Activated CD4-positive, alpha-beta memory T cell treated with anti-CD3 and anti-CD28 coated beads for 36 hours (primary cell): ENCODE measurements at regions not wholly inside any gene's neighbourhood (a gene's known extent, or its start where the extent isn't known, plus 50 kb on each side); places are given as distances from the start of the nearest gene placed in this dataset.

Experiments
- CTCF ChIA-PET: fragments of 350-600 bp; sonication (Branson Sonifier 250); formaldehyde crosslinking; loops from one replicate; lab custom pipeline; 2021; ENCODE audit warnings: antibody characterized with exemption, inconsistent platforms; lab: Charles Lee
- POLR2A ChIA-PET: fragments of 350-600 bp; sonication (Branson Sonifier 250); formaldehyde crosslinking; loops from one replicate; lab custom pipeline; 2021; ENCODE audit warnings: antibody characterized with exemption; lab: Charles Lee
- DNase-seq: peaks from one replicate; pipeline ENCODE4 v3.0.0-alpha.2; 2020
- H3K27ac Mint-ChIP-seq: one replicate; pipeline ENCODE4 v1.8.0; 2021; ENCODE audit warnings: mixed read lengths
- H3K27me3 Mint-ChIP-seq: one replicate; pipeline ENCODE4 v1.8.0; 2021; ENCODE audit warnings: mixed read lengths
- H3K36me3 Mint-ChIP-seq: one replicate; pipeline ENCODE4 v1.8.0; 2021; ENCODE audit warnings: mixed read lengths
- H3K4me1 Mint-ChIP-seq: one replicate; pipeline ENCODE4 v1.8.0; 2021; ENCODE audit warnings: low read depth, mixed read lengths
- H3K4me3 Mint-ChIP-seq: one replicate; pipeline ENCODE4 v1.8.0; 2021; ENCODE audit warnings: mild to moderate bottlenecking, mixed read lengths
- H3K9me3 Mint-ChIP-seq: one replicate; pipeline ENCODE4 v1.8.0; 2021; ENCODE audit warnings: mixed read lengths
- intact Hi-C: fragments of 100-400 bp; cut with micrococcal nuclease; formaldehyde crosslinking; loops from one replicate; pipeline ENCODE4 v1.15.1; 2023

GRCh38 chr4:77220828-77221613 lies 64.0 kb downstream of the CCNG2 start:
- Mint-ChIP-seq H3K27me3 (peaks cover 2% of the 10 kb centered on the region), H3K4me3 (no peak overlapping the region), H3K36me3 (no peaks in the 10 kb centered on the region), H3K4me1 (no peaks in the 10 kb centered on the region), H3K9me3 (no peaks in the 10 kb centered on the region), H3K27ac (no peak overlapping the region)
- ChIA-PET POLR2A (no interaction called here), CTCF (interaction anchor here (1.5 kb wide), 1 partner anchor 126 kb away, joined by 5 read pairs; no protein-coding TSS in a partner anchor)
- DNase-seq = no peak
- intact Hi-C loops = no loop called here

- ChIA-PET POLR2A (no interaction called here), CTCF (interaction anchor here (1.1 kb wide), 2 partner anchors 19 to 22 kb away, joined by 3 read pairs; no protein-coding TSS in a partner anchor)
- no peaks in the 10 kb centered on the region for H3K36me3 Mint-ChIP-seq
- intact Hi-C loops = no loop called here
- peaks cover 6% of the 10 kb centered on the region for H3K9me3 Mint-ChIP-seq
- no peak for DNase-seq
- no peak overlapping the region for H3K4me3 Mint-ChIP-seq
- no peak overlapping the region for H3K27ac Mint-ChIP-seq
- peaks cover 2% of the 10 kb centered on the region for H3K27me3 Mint-ChIP-seq
- no peaks in the 10 kb centered on the region for H3K4me1 Mint-ChIP-seq
These were observed 68.0 kb downstream of the CCNG2 start for GRCh38 chr4:77225022-77225421.

- no peaks in the 10 kb centered on the region for H3K4me1 Mint-ChIP-seq
- peaks cover 6% of the 10 kb centered on the region for H3K9me3 Mint-ChIP-seq
- intact Hi-C loops = no loop called here
- no peak for DNase-seq
- no peaks in the 10 kb centered on the region for H3K36me3 Mint-ChIP-seq
- no peak overlapping the region for H3K4me3 Mint-ChIP-seq
- ChIA-PET CTCF (interaction anchor here (0.9 to 1.2 kb wide), 4 partner anchors 9 to 24 kb away, joined by 3 read pairs; no protein-coding TSS in a partner anchor), POLR2A (no interaction called here)
- no peak overlapping the region for H3K27ac Mint-ChIP-seq
- peaks cover 2% of the 10 kb centered on the region for H3K27me3 Mint-ChIP-seq
These were observed 70.1 kb downstream of the CCNG2 start for GRCh38 chr4:77226939-77227705.

- intact Hi-C loops = no loop called here
- Mint-ChIP-seq H3K4me1 (no peaks in the 10 kb centered on the region), H3K4me3 (no peak overlapping the region), H3K27me3 (no peaks in the 10 kb centered on the region), H3K27ac (no peak overlapping the region), H3K36me3 (no peaks in the 10 kb centered on the region), H3K9me3 (peaks cover 6% of the 10 kb centered on the region)
- DNase-seq = no peak
- POLR2A ChIA-PET = no interaction called here
- CTCF ChIA-PET = no interaction called here
These were observed 72.4 kb downstream of the CCNG2 start for GRCh38 chr4:77229433-77229832.

GRCh38 chr4:77232653-77233052 lies 75.6 kb downstream of the CCNG2 start:
- Mint-ChIP-seq H3K27me3 (peaks cover 8% of the 10 kb centered on the region), H3K27ac (no peak overlapping the region), H3K36me3 (no peaks in the 10 kb centered on the region), H3K4me1 (no peaks in the 10 kb centered on the region), H3K4me3 (no peak overlapping the region), H3K9me3 (no peaks in the 10 kb centered on the region)
- intact Hi-C loops = no loop called here
- ChIA-PET POLR2A (no interaction called here), CTCF (interaction anchor here (0.6 to 2.3 kb wide), 2 partner anchors 29 to 122 kb away, joined by 3 to 7 read pairs; no protein-coding TSS in a partner anchor)
- no peak for DNase-seq

- Mint-ChIP-seq H3K36me3 (no peaks in the 10 kb centered on the region), H3K27ac (no peak overlapping the region), H3K27me3 (peaks cover 11% of the 10 kb centered on the region), H3K4me1 (no peaks in the 10 kb centered on the region), H3K9me3 (no peaks in the 10 kb centered on the region), H3K4me3 (no peak overlapping the region)
- intact Hi-C loops = no loop called here
- POLR2A ChIA-PET = no interaction called here
- CTCF ChIA-PET = no interaction called here
- DNase-seq = no peak
These were observed 78.4 kb downstream of the CCNG2 start for GRCh38 chr4:77235289-77235854.

GRCh38 chr4:77236806-77237205 lies 79.8 kb downstream of the CCNG2 start:
- POLR2A ChIA-PET = no interaction called here
- DNase-seq = no peak
- H3K27me3 Mint-ChIP-seq = peaks cover 15% of the 10 kb centered on the region
- H3K4me3 Mint-ChIP-seq = no peak overlapping the region
- intact Hi-C loops = no loop called here
- H3K9me3 Mint-ChIP-seq = no peaks in the 10 kb centered on the region
- CTCF ChIA-PET = interaction anchor here (1.1 kb wide), 1 partner anchor 10 kb away, joined by 3 read pairs; no protein-coding TSS in a partner anchor
- no peaks in the 10 kb centered on the region for H3K36me3 Mint-ChIP-seq
- H3K27ac Mint-ChIP-seq = no peak overlapping the region
- no peaks in the 10 kb centered on the region for H3K4me1 Mint-ChIP-seq

- ChIA-PET CTCF (interaction anchor here (0.5 to 4.0 kb wide), 16 partner anchors 10 to 1444 kb away, joined by 3 to 36 read pairs (median 4); no protein-coding TSS in a partner anchor), POLR2A (no interaction called here)
- no peaks in the 10 kb centered on the region for H3K36me3 Mint-ChIP-seq
- no peaks in the 10 kb centered on the region for H3K9me3 Mint-ChIP-seq
- peak; percentile 77 for DNase-seq
- no peaks in the 10 kb centered on the region for H3K4me1 Mint-ChIP-seq
- intact Hi-C loops = loop anchor here (1.0 to 10.0 kb wide), 4 partner anchors 69 to 374 kb away; no protein-coding TSS in a partner anchor
- no peak overlapping the region for H3K4me3 Mint-ChIP-seq
- peaks cover 15% of the 10 kb centered on the region for H3K27me3 Mint-ChIP-seq
- H3K27ac Mint-ChIP-seq = no peak overlapping the region
These were observed 83.6 kb downstream of the CCNG2 start for GRCh38 chr4:77240469-77241066.

- H3K27ac Mint-ChIP-seq = no peak overlapping the region
- intact Hi-C loops = loop anchor here (10.0 kb wide), 1 partner anchor 366 kb away; no protein-coding TSS in a partner anchor
- CTCF ChIA-PET = no interaction called here
These were observed 91.8 kb downstream of the CCNG2 start for GRCh38 chr4:77248805-77249204.

GRCh38 chr4:77251751-77252150 lies 94.7 kb downstream of the CCNG2 start:
- Mint-ChIP-seq H3K27ac (no peak overlapping the region), H3K9me3 (no peaks in the 10 kb centered on the region), H3K4me1 (no peaks in the 10 kb centered on the region), H3K36me3 (no peaks in the 10 kb centered on the region), H3K4me3 (no peak overlapping the region), H3K27me3 (peaks cover 14% of the 10 kb centered on the region)
- ChIA-PET CTCF (no interaction called here), POLR2A (no interaction called here)
- intact Hi-C loops = no loop called here
- DNase-seq = no peak

More at GRCh38 chr4:77248805-77249204, 91.8 kb downstream of the CCNG2 start:
- Mint-ChIP-seq H3K27me3 (peaks cover 8% of the 10 kb centered on the region), H3K4me3 (no peak overlapping the region), H3K36me3 (no peaks in the 10 kb centered on the region), H3K4me1 (no peaks in the 10 kb centered on the region), H3K9me3 (no peaks in the 10 kb centered on the region)
- POLR2A ChIA-PET = no interaction called here
- no peak for DNase-seq

GRCh38 chr4:77263247-77263646 lies 106.2 kb downstream of the CCNG2 start:
- intact Hi-C loops = no loop called here
- DNase-seq = no peak
- Mint-ChIP-seq H3K27ac (no peak overlapping the region), H3K9me3 (peaks cover 17% of the 10 kb centered on the region), H3K4me1 (no peaks in the 10 kb centered on the region), H3K27me3 (peaks cover 6% of the 10 kb centered on the region), H3K4me3 (no peak overlapping the region), H3K36me3 (no peaks in the 10 kb centered on the region)
- ChIA-PET CTCF (no interaction called here), POLR2A (no interaction called here)
